ENCODE measurements at regions not wholly inside any gene's neighbourhood (a gene's known extent, or its start where the extent isn't known, plus 50 kb on each side); places are given as distances from the start of the nearest gene placed in this dataset.
"Not testable (repeated sequence)": the region's sequence is repeated elsewhere in the genome, so short reads cannot be mapped to it uniquely, and the experiment has no call there.

- ATAC-seq (no peak), DNase-seq (ENCODE audit: low read depth, low spot score) (no peak)
- BruUV-seq (replicated peaks) = no TSS peak
- Histone ChIP-seq H3K27ac (ENCODE audit: low read length) (no peak overlapping the region), H3K9me3 (ENCODE audit: control insufficient read depth, insufficient read depth, low read depth, low read length) (peaks cover 17% of the 10 kb centered on the region; the same call in 1 of the 2 replicates), H3K36me3 (ENCODE audit: control insufficient read depth, insufficient read depth, low read length) (no peaks in the 10 kb centered on the region), H3K4me1 (ENCODE audit: control insufficient read depth, insufficient read depth, low read length) (no peaks in the 10 kb centered on the region), H3K27me3 (ENCODE audit: control insufficient read depth, insufficient read depth, low read length) (no peaks in the 10 kb centered on the region), H3K4me3 (ENCODE audit: low read depth in 2 of 2, low read length in 2 of 2) (no peak overlapping the region)
- intact Hi-C loops (cut with micrococcal nuclease; ENCODE audit: unreplicated experiment) = no loop called here
- TF ChIP-seq SIN3A (IDR thresholded peaks at IDR 0.05; ENCODE audit: borderline replicate concordance, insufficient read depth, low read depth, low read length) (no peak), CTCF (IDR thresholded peaks at IDR 0.05) (no peak), POLR2AphosphoS5 (IDR thresholded peaks at IDR 0.05; ENCODE audit: low read depth, low read length) (no peak)
- in situ Hi-C loops (cut with HindIII; ENCODE audit: low pct_unique_long_range_greater_than_20kb, low sequenced_read_pairs) = no loop called here
- POLR2A ChIA-PET = no interaction called here
- CTCF ChIA-PET = no interaction called here
Measured at GRCh38 chr5:44160369-44160768, 228.9 kb downstream of the FGF10 start.

GRCh38 chr5:44150075-44150723, 239.0 kb downstream of the FGF10 start:
- CTCF ChIA-PET = interaction anchor here (0.7 kb wide), 1 partner anchor 98 kb away, joined by 3 read pairs; no protein-coding TSS in a partner anchor
- intact Hi-C loops (cut with micrococcal nuclease; ENCODE audit: unreplicated experiment) = no loop called here
- no TSS peak for BruUV-seq (replicated peaks)

GRCh38 chr5:44117947-44118346, 271.3 kb downstream of the FGF10 start:
- intact Hi-C loops (cut with micrococcal nuclease; ENCODE audit: unreplicated experiment); CTCF ChIA-PET; ATAC-seq; H3K27me3 ChIP-seq (ENCODE audit: control insufficient read depth, insufficient read depth, low read length); in situ Hi-C loops (cut with HindIII; ENCODE audit: low pct_unique_long_range_greater_than_20kb, low sequenced_read_pairs); H3K9me3 ChIP-seq (ENCODE audit: control insufficient read depth, insufficient read depth, low read depth, low read length); H3K27ac ChIP-seq (ENCODE audit: low read length); BruUV-seq (replicated peaks); DNase-seq (ENCODE audit: low read depth, low spot score); POLR2A ChIA-PET; H3K4me1 ChIP-seq (ENCODE audit: control insufficient read depth, insufficient read depth, low read length); H3K4me3 ChIP-seq (ENCODE audit: low read depth in 2 of 2, low read length in 2 of 2); H3K36me3 ChIP-seq (ENCODE audit: control insufficient read depth, insufficient read depth, low read length): not testable (repeated sequence)

More at GRCh38 chr5:44150075-44150723, 239.0 kb downstream of the FGF10 start:
- no peak for ATAC-seq
- Histone ChIP-seq H3K4me3 (ENCODE audit: low read depth in 2 of 2, low read length in 2 of 2) (no peak overlapping the region), H3K27ac (ENCODE audit: low read length) (no peak overlapping the region), H3K4me1 (ENCODE audit: control insufficient read depth, insufficient read depth, low read length) (no peaks in the 10 kb centered on the region), H3K27me3 (ENCODE audit: control insufficient read depth, insufficient read depth, low read length) (no peaks in the 10 kb centered on the region), H3K9me3 (ENCODE audit: control insufficient read depth, insufficient read depth, low read depth, low read length) (peaks cover 16% of the 10 kb centered on the region; the same call in 1 of the 2 replicates), H3K36me3 (ENCODE audit: control insufficient read depth, insufficient read depth, low read length) (no peaks in the 10 kb centered on the region)
- in situ Hi-C loops (cut with HindIII; ENCODE audit: low pct_unique_long_range_greater_than_20kb, low sequenced_read_pairs) = no loop called here
- DNase-seq (ENCODE audit: low read depth, low spot score) = no peak
- TF ChIP-seq REST (IDR thresholded peaks at IDR 0.05; ENCODE audit: insufficient read depth in 1 of 2, low read depth in 2 of 2, low read length in 1 of 2) = no peak
- TF ChIP-seq CTCF (IDR thresholded peaks at IDR 0.05) = no peak
- TF ChIP-seq POLR2AphosphoS5 (IDR thresholded peaks at IDR 0.05; ENCODE audit: low read depth, low read length) = no peak
- no peak for TF ChIP-seq TCF7L2 (IDR thresholded peaks at IDR 0.05; ENCODE audit: low read depth, low read length)
- no peak for TF ChIP-seq SIN3A (IDR thresholded peaks at IDR 0.05; ENCODE audit: borderline replicate concordance, insufficient read depth, low read depth, low read length)
- POLR2A ChIA-PET = no interaction called here

- BruUV-seq (replicated peaks); intact Hi-C loops (cut with micrococcal nuclease; ENCODE audit: unreplicated experiment); ATAC-seq; H3K27ac ChIP-seq (ENCODE audit: low read length); DNase-seq (ENCODE audit: low read depth, low spot score); in situ Hi-C loops (cut with HindIII; ENCODE audit: low pct_unique_long_range_greater_than_20kb, low sequenced_read_pairs); H3K36me3 ChIP-seq (ENCODE audit: control insufficient read depth, insufficient read depth, low read length); H3K4me3 ChIP-seq (ENCODE audit: low read depth in 2 of 2, low read length in 2 of 2); H3K4me1 ChIP-seq (ENCODE audit: control insufficient read depth, insufficient read depth, low read length); H3K9me3 ChIP-seq (ENCODE audit: control insufficient read depth, insufficient read depth, low read depth, low read length); POLR2A ChIA-PET; H3K27me3 ChIP-seq (ENCODE audit: control insufficient read depth, insufficient read depth, low read length); CTCF ChIA-PET: not testable (repeated sequence)
Measured at GRCh38 chr5:44108232-44108631, 281.0 kb downstream of the FGF10 start.
